ENCODE measurements at regions not wholly inside any gene's neighbourhood (a gene's known extent, or its start where the extent isn't known, plus 50 kb on each side); places are given as distances from the start of the nearest gene placed in this dataset.
A peak's percentile ranks its signal among the peaks of the same experiment; 100 is the strongest.

DNA sequence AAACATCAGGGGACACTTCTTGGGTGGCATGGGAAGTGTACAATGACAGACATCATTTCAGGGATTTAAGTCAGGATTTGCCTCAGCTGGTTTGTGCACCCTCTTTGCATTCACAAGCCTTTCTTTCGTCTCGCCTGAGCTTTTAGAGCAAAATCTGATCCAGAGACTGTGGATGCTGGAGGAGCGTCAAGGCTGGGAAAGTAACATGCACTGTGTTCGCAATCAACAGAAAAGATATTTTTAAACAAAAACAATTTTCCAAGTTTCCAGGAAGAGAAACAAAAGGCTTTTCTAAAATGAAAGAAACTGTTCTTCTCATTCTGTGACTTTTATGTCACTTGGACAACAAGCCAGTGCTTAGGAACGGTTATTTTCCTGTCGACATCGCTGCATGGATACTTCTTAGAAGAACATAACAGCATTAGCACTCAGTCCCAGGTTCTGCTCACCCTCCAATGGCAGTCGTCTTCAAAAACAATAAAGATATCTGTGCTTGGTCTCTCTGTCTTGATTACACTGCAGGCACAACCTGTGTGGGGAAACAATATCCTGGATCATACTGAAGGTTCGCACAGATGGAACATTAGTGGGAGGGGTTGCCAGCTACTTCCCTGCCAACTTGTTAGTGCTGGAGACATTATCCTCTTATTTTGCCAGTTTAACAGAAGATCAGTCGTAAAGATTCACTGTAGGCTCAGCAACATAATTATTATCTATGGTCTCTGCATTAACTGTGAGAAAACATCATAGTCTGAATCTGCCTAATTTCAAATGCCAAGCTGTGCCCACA, 403.3 kb upstream of the ATP2B1 start:
- DNase-seq (ENCODE audit: low read depth) = no peak
- H3K4me3 ChIP-seq (replicated peaks; ENCODE audit: low read depth, low read length) = no peak overlapping the region
- TF ChIP-seq, protein P1, sequence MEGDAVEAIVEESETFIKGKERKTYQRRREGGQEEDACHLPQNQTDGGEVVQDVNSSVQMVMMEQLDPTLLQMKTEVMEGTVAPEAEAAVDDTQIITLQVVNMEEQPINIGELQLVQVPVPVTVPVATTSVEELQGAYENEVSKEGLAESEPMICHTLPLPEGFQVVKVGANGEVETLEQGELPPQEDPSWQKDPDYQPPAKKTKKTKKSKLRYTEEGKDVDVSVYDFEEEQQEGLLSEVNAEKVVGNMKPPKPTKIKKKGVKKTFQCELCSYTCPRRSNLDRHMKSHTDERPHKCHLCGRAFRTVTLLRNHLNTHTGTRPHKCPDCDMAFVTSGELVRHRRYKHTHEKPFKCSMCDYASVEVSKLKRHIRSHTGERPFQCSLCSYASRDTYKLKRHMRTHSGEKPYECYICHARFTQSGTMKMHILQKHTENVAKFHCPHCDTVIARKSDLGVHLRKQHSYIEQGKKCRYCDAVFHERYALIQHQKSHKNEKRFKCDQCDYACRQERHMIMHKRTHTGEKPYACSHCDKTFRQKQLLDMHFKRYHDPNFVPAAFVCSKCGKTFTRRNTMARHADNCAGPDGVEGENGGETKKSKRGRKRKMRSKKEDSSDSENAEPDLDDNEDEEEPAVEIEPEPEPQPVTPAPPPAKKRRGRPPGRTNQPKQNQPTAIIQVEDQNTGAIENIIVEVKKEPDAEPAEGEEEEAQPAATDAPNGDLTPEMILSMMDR (IDR thresholded peaks at IDR 0.05; ENCODE audit: low read length, missing control alignments) = no peak

DNA sequence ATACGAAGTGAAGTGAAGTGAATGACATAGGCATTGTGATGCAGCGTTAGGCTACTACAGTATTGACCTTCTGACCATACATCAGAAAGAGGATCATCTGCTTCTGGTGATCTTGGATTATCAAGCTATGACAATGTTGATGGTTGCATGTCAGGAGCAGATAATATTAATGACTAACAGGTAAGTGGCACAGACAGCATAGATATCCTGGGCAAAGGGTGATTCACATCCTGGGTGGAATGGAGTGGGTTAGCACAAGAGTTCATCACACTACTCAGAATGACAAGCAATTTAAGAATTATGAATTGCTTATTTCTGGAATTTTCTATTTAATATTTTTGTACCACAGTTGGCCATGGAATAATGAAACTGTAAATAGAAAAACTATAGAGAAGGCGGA, 397.9 kb upstream of the ATP2B1 start:
- TF ChIP-seq, protein P1 (IDR thresholded peaks at IDR 0.05; ENCODE audit: low read length, missing control alignments) = no peak
- H3K4me3 ChIP-seq (replicated peaks; ENCODE audit: low read depth, low read length) = no peak overlapping the region
- no peak for DNase-seq (ENCODE audit: low read depth)

DNA sequence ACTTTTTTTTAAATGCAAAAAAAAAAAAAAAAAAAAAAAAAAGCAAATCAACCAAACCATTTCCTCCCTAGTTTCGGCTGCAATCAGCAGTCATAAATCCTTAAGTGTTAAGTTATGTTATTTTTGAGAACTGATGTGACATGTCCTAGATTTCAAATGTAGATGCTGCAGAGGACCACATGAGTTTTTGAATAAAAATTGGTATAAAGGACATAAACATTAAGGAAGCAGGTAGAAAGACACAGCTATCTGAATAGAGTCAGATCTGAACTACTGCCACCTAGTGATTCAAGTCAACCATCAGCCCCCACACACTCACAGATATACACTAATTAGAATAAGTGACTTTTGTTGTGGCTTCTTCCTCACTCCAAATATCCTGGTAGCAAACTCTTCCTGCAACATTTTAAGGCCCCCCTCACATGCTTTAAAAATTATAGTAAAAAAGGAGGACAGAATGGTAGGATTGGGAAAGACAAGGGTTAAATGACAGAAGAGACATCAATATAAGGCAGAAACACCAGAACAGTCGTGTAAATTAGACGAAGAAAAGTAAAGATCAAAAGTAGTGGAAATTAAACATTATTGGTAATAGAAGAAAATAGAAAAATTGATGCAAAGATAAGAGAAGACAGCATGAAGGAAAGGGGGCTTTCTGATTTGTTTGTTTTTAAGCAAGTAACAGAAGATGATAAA, 394.5 kb upstream of the ATP2B1 start:
- H3K4me3 ChIP-seq (replicated peaks; ENCODE audit: low read depth, low read length) = no peak overlapping the region
- DNase-seq (ENCODE audit: low read depth) = peak; percentile 67
- TF ChIP-seq, protein P1 (IDR thresholded peaks at IDR 0.05; ENCODE audit: low read length, missing control alignments) = peak; percentile 76

DNA sequence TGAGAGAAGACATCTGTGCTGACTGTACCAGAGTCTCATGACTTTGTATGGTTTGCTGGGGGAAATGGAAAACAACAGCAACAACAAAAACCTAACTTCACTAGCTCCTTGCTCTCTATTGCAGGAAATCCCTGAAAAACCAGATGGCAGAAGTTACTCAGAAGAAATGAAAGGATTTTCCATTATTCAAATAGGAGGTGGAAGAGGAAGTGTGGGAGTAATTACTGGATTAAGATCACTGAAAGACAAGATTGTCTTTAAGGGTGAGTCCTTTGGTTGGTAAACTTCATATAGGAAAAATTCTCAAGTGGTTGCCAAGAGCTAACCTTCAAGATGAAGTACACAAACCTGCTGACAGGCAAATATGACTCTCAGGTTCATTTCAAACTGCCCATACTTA, 391.9 kb upstream of the ATP2B1 start:
- TF ChIP-seq, protein P1 (IDR thresholded peaks at IDR 0.05; ENCODE audit: low read length, missing control alignments) = no peak
- no peak overlapping the region for H3K4me3 ChIP-seq (replicated peaks; ENCODE audit: low read depth, low read length)
- peak; percentile 7 for DNase-seq (ENCODE audit: low read depth)

DNA sequence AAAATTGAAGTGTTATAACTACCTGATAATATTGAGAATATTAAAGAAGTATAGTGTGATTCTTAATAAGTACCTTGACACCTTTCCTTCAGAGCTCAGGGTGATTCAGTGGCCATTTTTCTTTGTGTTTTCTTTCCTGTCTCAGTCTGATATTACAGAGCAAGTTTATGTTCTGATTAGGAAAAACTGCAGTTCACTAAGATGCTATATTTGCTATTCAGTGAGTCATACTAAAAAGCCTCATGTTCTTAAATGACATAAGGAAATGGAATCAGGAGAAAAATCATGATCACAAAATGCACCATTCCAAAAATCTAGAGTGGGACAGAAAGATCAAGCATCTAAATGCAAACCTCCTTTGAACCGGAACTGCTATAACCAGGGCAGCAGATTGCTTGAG, 390.6 kb upstream of the ATP2B1 start:
- TF ChIP-seq, protein P1 (IDR thresholded peaks at IDR 0.05; ENCODE audit: low read length, missing control alignments) = no peak
- peak; percentile 12 for DNase-seq (ENCODE audit: low read depth)

DNA sequence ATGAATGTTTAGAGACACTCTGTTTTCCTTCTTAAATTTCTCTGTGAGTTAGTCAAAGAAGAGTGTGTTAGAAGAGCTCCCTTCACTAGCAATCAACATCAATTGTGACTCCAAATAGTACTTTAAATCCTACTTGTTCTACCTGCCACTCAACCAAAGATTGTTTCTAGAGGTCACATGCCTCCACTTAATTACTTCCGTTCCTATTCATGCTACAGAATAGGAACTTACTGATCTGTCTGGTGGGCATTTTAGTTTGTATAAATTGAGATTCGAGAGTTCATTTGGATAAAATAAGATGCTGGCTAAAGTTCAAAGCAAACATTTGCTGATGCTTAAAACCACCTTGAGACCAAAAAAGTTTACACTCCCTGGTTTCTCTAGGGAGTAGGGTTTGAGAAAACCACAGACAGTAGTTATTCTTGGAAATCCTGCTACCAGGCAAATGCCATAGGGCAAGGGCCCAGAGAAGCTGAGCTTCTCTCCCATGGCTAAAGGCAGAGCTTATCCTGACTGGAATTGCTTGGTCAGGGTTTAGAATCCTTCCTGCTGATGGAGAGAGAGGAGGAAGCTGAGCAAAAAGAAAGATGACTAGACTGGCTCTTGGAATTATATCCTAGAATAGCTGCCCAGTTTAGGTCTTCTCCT, 389.6 kb upstream of the ATP2B1 start:
- no peak for DNase-seq (ENCODE audit: low read depth)
- H3K4me3 ChIP-seq (replicated peaks; ENCODE audit: low read depth, low read length) = no peak overlapping the region

More for the DNA sequence above, 390.6 kb upstream of the ATP2B1 start:
- H3K4me3 ChIP-seq (replicated peaks; ENCODE audit: low read depth, low read length) = no peak overlapping the region

More for the DNA sequence above, 389.6 kb upstream of the ATP2B1 start:
- TF ChIP-seq, protein P1 (IDR thresholded peaks at IDR 0.05; ENCODE audit: low read length, missing control alignments) = no peak
